ENCODE measurements at regions not wholly inside any gene's neighbourhood (a gene's known extent, or its start where the extent isn't known, plus 50 kb on each side); places are given as distances from the start of the nearest gene placed in this dataset.

DNA sequence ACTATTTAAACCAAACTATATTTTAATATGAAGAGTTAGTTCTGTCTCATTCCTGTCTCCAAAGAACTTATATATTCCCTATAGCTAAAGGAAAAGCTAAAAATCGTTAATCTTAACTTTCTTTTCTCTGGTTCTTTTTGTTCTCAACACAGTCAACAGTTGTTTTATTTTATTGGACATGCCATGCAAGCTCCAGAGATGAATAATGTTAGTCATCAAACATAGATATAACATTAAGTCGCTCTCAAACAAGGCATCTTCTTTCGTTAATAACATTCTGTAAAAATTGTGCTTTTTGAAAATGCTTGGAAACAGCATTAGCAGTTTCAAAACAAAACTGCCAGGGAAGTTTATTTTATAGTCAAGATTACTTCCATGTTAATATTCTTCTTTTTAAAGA lies 117.9 kb upstream of the GPM6A start:
- intact Hi-C loops (cut with micrococcal nuclease), result no loop called here
- Mint-ChIP-seq H3K36me3 (no peaks in the 10 kb centered on the region), H3K4me1 (no peaks in the 10 kb centered on the region), H3K27ac (no peak overlapping the region), H3K27me3 (ENCODE audit: low read depth in 3 of 3) (peaks cover 0 to 2% (median 0%) of the 10 kb centered on the region in 3 donors), H3K9me3 (peaks cover 0 to 3% (median 0%) of the 10 kb centered on the region in 7 donors), H3K4me3 (no peak overlapping the region)
- Histone ChIP-seq H3K9ac (ENCODE audit: insufficient read depth, low read length, poor library complexity, severe bottlenecking) (no peak overlapping the region), H3K4me1 (ENCODE audit: control insufficient read depth in 1 of 2, insufficient read depth in 2 of 2, low read length in 2 of 2) (no peaks in the 10 kb centered on the region), H3K9me3 (replicated peaks in 1 of 2; ENCODE audit: control insufficient read depth in 1 of 2, insufficient read depth in 1 of 2, low read length in 2 of 2) (no peaks in the 10 kb centered on the region), H3K27me3 (ENCODE audit: control insufficient read depth in 2 of 2, insufficient read depth in 2 of 2, low read length in 2 of 2) (no peaks in the 10 kb centered on the region), H3K36me3 (replicated peaks in 1 of 2; ENCODE audit: control insufficient read depth in 1 of 2, insufficient read depth in 2 of 2, low read length in 2 of 2) (no peaks in the 10 kb centered on the region), H3K27ac (ENCODE audit: low read depth in 1 of 2, low read length in 2 of 2) (no peak overlapping the region), H3K4me2 (replicated peaks; ENCODE audit: extremely low read depth, low read length, poor library complexity, severe bottlenecking) (no peak overlapping the region), H2AFZ (ENCODE audit: insufficient read depth, low read depth, low read length, poor library complexity, severe bottlenecking) (no peak overlapping the region), H4K20me1 (ENCODE audit: insufficient read depth, low read length) (no peaks in the 10 kb centered on the region), H3K4me3 (replicated peaks in 1 of 3; ENCODE audit: low read depth in 2 of 3, low read length in 3 of 3) (no peak overlapping the region), H3K79me2 (ENCODE audit: insufficient read depth, low read length) (no peaks in the 10 kb centered on the region)
- DNase-seq, result no peak
- TF ChIP-seq, protein P1, sequence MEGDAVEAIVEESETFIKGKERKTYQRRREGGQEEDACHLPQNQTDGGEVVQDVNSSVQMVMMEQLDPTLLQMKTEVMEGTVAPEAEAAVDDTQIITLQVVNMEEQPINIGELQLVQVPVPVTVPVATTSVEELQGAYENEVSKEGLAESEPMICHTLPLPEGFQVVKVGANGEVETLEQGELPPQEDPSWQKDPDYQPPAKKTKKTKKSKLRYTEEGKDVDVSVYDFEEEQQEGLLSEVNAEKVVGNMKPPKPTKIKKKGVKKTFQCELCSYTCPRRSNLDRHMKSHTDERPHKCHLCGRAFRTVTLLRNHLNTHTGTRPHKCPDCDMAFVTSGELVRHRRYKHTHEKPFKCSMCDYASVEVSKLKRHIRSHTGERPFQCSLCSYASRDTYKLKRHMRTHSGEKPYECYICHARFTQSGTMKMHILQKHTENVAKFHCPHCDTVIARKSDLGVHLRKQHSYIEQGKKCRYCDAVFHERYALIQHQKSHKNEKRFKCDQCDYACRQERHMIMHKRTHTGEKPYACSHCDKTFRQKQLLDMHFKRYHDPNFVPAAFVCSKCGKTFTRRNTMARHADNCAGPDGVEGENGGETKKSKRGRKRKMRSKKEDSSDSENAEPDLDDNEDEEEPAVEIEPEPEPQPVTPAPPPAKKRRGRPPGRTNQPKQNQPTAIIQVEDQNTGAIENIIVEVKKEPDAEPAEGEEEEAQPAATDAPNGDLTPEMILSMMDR (IDR thresholded peaks at IDR 0.05), result no peak
- WGBS (ENCODE audit: insufficient coverage), result no CpG with 5 or more reads among the region's 3 CpGs

DNA sequence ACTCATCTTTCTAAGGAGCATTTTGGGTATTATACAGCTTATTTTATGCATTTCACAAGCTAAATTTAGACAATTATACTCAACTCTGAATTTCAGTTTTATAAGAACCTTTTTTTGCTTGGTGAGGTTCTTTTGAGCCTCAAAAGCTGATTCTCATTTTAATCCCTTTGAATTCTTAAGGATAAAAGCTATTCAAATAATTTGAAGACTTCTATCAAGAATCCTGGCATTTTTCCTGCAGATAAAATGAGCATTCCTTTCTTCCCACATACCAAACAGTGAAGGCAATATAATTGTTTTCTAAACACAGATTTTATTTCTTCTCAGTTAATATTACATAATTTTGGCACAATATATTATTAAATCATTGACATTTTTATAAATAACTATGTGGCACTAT lies 118.4 kb upstream of the GPM6A start:
- Histone ChIP-seq H3K27ac (ENCODE audit: low read depth in 1 of 2, low read length in 2 of 2) (no peak overlapping the region), H3K4me3 (replicated peaks in 1 of 3; ENCODE audit: low read depth in 2 of 3, low read length in 3 of 3) (no peak overlapping the region), H3K9ac (ENCODE audit: insufficient read depth, low read length, poor library complexity, severe bottlenecking) (no peak overlapping the region), H3K4me2 (replicated peaks; ENCODE audit: extremely low read depth, low read length, poor library complexity, severe bottlenecking) (no peak overlapping the region), H2AFZ (ENCODE audit: insufficient read depth, low read depth, low read length, poor library complexity, severe bottlenecking) (no peak overlapping the region), H4K20me1 (ENCODE audit: insufficient read depth, low read length) (no peaks in the 10 kb centered on the region), H3K4me1 (ENCODE audit: control insufficient read depth in 1 of 2, insufficient read depth in 2 of 2, low read length in 2 of 2) (no peaks in the 10 kb centered on the region), H3K79me2 (ENCODE audit: insufficient read depth, low read length) (no peaks in the 10 kb centered on the region), H3K36me3 (replicated peaks in 1 of 2; ENCODE audit: control insufficient read depth in 1 of 2, insufficient read depth in 2 of 2, low read length in 2 of 2) (no peaks in the 10 kb centered on the region), H3K27me3 (ENCODE audit: control insufficient read depth in 2 of 2, insufficient read depth in 2 of 2, low read length in 2 of 2) (no peaks in the 10 kb centered on the region), H3K9me3 (replicated peaks in 1 of 2; ENCODE audit: control insufficient read depth in 1 of 2, insufficient read depth in 1 of 2, low read length in 2 of 2) (no peaks in the 10 kb centered on the region)
- peaks cover 0 to 3% (median 0%) of the 10 kb centered on the region in 7 donors for H3K9me3 Mint-ChIP-seq
- H3K4me3 Mint-ChIP-seq, result no peak overlapping the region
- no peak overlapping the region for H3K27ac Mint-ChIP-seq
- TF ChIP-seq, protein P1 (IDR thresholded peaks at IDR 0.05), result no peak
- H3K36me3 Mint-ChIP-seq, result no peaks in the 10 kb centered on the region
- H3K4me1 Mint-ChIP-seq, result no peaks in the 10 kb centered on the region
- H3K27me3 Mint-ChIP-seq (ENCODE audit: low read depth in 3 of 3), result peaks cover 0 to 2% (median 0%) of the 10 kb centered on the region in 3 donors
- intact Hi-C loops (cut with micrococcal nuclease), result no loop called here
- DNase-seq, result no peak

All from CD14-positive monocyte (primary cell).